GM12873 (cell line): ENCODE measurements at regions not wholly inside any gene's neighbourhood (a gene's known extent, or its start where the extent isn't known, plus 50 kb on each side); places are given as distances from the start of the nearest gene placed in this dataset.

Experiments used
- TF ChIP-seq, protein P1 (sequence below): IDR thresholded peaks from 2 replicates; pipeline ENCODE4 v1.5.1; 2012; ENCODE audit warnings: low read depth, mild to moderate bottlenecking, moderate library complexity, low read length, control low read depth; ENCODE audit not compliant: insufficient read depth; ENCODE audit errors: missing control alignments

DNA sequence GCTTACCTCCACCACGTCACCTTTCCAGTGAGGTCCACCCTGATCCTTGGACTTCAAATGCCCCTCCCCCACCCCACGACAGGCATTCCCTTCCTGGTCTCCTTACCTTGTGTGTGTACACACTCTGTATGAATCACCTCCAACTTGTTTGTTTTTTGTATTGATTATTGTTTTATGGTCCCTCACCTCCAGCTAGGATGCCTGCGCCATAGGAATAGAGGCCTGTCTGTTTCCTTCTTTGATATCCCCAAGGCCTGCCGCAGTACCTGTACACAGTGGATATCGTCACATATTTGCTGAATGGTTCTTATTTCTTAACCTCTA is 219.6 kb upstream of the POU3F1 start:
- TF ChIP-seq, protein P1, sequence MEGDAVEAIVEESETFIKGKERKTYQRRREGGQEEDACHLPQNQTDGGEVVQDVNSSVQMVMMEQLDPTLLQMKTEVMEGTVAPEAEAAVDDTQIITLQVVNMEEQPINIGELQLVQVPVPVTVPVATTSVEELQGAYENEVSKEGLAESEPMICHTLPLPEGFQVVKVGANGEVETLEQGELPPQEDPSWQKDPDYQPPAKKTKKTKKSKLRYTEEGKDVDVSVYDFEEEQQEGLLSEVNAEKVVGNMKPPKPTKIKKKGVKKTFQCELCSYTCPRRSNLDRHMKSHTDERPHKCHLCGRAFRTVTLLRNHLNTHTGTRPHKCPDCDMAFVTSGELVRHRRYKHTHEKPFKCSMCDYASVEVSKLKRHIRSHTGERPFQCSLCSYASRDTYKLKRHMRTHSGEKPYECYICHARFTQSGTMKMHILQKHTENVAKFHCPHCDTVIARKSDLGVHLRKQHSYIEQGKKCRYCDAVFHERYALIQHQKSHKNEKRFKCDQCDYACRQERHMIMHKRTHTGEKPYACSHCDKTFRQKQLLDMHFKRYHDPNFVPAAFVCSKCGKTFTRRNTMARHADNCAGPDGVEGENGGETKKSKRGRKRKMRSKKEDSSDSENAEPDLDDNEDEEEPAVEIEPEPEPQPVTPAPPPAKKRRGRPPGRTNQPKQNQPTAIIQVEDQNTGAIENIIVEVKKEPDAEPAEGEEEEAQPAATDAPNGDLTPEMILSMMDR, result no peak

DNA sequence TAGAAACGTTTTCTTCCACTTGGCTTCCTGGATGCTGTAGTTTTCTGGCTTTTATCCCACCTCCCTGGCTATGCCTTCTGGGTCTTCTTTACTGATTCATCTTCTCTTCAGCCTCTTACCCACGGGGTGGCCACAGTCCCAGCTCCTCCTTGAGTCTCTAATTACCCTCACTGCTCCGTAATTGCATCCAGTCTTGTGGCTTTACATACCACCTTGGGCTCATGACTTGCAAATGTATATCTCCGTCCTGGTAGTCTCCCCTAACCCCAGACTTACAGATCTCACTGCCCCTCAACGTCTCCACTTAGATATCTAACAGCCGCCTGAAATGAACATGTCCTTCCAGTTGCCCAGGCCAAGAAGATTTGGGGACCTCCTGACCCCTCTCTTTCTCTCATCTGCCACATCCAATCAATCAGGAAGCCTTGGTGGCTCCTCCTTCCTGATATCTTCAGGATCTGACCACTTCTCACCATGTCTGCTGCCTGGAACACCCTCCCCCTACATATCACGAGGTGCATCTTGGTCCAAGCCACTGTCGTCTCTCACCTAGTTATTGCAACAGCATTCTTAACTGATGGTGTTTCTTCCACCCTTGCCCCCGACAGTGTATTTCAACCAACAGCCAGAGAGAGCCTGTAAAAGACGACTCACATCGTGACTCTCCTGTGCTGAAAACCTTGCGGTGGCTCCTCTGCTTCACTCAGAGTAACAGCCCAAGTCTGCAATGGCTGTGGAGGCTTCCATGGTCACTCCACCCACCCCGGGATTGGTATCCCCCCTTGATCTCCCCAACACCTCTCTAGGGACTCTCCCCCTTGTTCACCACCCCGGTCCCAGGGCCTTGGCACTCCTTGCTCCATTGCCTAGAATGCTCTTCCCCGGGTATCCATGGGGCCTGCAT is 219.0 kb upstream of the POU3F1 start:
- TF ChIP-seq, protein P1, result no peak

DNA sequence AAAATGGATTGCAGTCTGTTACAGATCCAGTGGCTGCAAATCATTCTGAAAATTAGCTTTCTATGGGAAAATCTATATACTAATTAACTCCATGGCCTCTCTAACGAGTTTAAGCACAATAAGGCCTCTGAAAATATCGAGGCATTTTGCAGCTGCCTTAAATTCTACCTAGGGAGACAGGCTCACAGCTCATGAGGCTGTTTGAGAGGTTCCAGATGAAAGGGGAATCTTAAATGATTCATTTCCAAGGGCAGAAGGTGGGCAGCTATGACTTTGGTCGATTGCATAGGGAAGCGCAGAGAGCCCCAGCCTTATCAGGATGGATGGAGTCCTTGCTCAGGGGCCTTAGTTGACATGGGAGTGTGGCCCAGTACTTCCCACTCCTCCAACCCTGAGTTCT is 216.8 kb upstream of the POU3F1 start:
- TF ChIP-seq, protein P1, result no peak

DNA sequence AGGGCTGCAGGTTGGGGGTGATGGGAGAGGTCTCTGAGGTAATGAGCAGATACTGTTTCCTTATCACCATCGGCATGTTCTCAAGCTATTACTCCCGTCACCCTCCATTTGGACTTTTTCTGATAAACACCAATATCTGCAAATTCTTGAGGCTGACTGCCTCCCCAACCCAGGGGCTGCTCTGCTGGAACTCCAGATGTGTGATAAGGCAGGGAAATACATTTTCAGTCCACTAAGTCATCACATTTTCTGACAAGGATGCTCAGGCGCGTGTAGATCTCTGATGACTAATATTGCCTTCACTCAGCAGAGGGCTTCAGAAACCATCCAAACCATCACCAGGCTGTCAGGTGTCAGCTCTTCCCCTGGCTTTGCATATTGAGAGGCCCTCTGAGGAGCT is 215.0 kb upstream of the POU3F1 start:
- TF ChIP-seq, protein P1, result no peak

DNA sequence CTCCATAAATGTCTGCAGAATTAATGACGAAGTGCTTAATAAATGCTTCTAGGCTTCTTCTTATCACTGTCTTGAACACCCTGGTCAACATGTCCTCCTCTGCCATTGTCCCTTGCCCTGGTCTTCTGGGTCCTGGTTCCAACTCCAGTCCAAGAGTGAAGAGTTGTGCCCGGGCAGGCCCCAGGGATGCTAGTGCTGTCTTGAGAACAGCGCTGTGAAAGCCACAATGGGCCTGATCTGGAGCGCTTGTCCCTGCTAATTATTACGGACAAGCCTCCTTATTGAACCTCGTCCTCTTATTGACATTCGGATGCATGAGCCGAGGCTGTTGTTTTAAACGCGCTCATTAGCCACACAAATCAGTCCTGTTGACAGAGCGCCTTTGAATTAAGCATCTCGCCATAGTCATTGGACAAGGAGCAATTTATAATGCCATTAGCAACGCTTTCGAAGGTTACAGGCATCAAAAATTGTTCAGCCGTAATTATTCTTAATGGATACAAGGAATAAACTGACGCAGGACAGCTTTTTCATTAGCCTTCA is 211.6 kb upstream of the POU3F1 start:
- TF ChIP-seq, protein P1, result no peak

DNA sequence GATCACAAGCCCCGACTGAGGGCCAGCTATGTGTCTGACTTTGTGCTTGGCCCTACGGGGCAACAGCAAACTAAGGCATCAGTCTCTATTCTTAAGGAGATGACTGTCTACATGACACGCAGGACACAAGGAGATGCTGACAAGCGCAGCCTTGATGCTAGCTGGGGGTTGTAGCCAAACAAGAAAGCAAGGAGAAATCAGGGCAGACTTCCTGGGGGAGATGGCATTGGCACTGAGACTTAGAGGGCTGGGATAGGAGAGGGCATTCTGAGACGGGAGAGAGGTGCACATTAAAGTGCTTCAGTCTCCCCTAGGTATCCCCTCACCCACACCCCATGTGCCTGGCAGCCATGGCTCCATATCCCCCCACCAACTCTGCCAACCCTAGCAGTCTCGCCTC is 210.8 kb upstream of the POU3F1 start:
- TF ChIP-seq, protein P1, result no peak

DNA sequence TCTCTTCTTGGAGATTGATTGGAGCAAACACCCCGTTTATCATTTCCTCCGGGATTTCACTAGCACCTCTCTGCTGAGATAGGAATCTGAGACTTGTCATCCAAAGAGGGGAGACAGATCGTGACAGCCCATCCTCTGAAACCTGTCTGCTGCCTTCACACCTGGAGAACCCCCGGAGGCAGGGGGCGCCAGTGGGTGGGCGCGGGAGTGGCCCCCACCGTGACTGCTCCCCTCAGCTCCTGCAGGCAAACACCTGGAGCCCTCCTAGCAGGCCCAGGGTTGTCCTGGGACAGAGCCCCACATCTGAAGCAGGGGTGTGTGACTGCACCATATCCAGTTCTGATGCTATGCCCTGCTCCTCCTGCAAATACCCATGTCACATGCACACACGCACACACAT is 209.5 kb upstream of the POU3F1 start:
- TF ChIP-seq, protein P1, result no peak
